ENCODE measurements at regions not wholly inside any gene's neighbourhood (a gene's known extent, or its start where the extent isn't known, plus 50 kb on each side); places are given as distances from the start of the nearest gene placed in this dataset.

- intact Hi-C loops (cut with micrococcal nuclease): no loop called here
- H3K9me3 Mint-ChIP-seq: peaks cover 3% of the 10 kb centered on the region
- no peak overlapping the region for H3K4me3 Mint-ChIP-seq
- POLR2A ChIA-PET: no interaction called here
- ATAC-seq (ENCODE audit: low read depth) (no peak), DNase-seq (no peak)
- H3K36me3 Mint-ChIP-seq (ENCODE audit: low read depth): no peaks in the 10 kb centered on the region
- CTCF ChIA-PET: no interaction called here
- H3K4me1 Mint-ChIP-seq: no peaks in the 10 kb centered on the region
- H3K27me3 Mint-ChIP-seq: peaks cover 6% of the 10 kb centered on the region
- no peak for TF ChIP-seq CTCF (IDR thresholded peaks at IDR 0.05)
- H3K27ac Mint-ChIP-seq: no peak overlapping the region
Measured at GRCh38 chr17:14922411-14922810, 342.7 kb downstream of the PMP22 start.

DNA sequence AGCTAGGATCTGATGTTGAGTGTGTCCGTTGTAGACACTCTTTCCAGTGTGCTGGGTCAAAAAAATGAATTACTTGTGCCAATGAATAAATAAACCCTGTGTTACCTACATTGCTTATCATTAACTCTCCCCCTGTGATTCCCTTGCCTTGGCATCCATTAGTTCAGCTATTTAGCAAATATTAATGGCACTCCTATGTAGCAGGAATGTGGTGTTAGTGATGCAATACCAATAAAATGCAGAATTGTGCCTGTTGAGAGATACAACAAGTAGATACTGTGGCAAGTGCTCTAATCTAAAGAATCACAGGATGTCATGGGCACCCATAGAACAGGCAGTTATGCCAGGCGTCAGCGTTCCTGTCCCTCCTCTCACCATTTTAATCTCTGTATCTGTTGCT lies 343.2 kb downstream of the PMP22 start:
- Mint-ChIP-seq H3K4me1 (no peaks in the 10 kb centered on the region), H3K4me3 (no peak overlapping the region), H3K27ac (no peak overlapping the region), H3K9me3 (peaks cover 3% of the 10 kb centered on the region), H3K36me3 (ENCODE audit: low read depth) (no peaks in the 10 kb centered on the region), H3K27me3 (peaks cover 8% of the 10 kb centered on the region)
- no peak for TF ChIP-seq CTCF (IDR thresholded peaks at IDR 0.05)
- no peak for ATAC-seq (ENCODE audit: low read depth)
- no peak for DNase-seq
- intact Hi-C loops (cut with micrococcal nuclease): no loop called here
- POLR2A ChIA-PET: no interaction called here
- CTCF ChIA-PET: no interaction called here

- H3K36me3 Mint-ChIP-seq (ENCODE audit: low read depth): no peaks in the 10 kb centered on the region
- DNase-seq (no peak), ATAC-seq (ENCODE audit: low read depth) (no peak)
- ChIA-PET POLR2A (no interaction called here), CTCF (no interaction called here)
- no peaks in the 10 kb centered on the region for H3K4me1 Mint-ChIP-seq
- no peak for TF ChIP-seq CTCF (IDR thresholded peaks at IDR 0.05)
- peaks cover 2% of the 10 kb centered on the region for H3K27me3 Mint-ChIP-seq
- no peak overlapping the region for H3K27ac Mint-ChIP-seq
- peaks cover 3% of the 10 kb centered on the region for H3K9me3 Mint-ChIP-seq
- intact Hi-C loops (cut with micrococcal nuclease): no loop called here
- H3K4me3 Mint-ChIP-seq: no peak overlapping the region
Measured at GRCh38 chr17:14919631-14920213, 345.4 kb downstream of the PMP22 start.

DNA sequence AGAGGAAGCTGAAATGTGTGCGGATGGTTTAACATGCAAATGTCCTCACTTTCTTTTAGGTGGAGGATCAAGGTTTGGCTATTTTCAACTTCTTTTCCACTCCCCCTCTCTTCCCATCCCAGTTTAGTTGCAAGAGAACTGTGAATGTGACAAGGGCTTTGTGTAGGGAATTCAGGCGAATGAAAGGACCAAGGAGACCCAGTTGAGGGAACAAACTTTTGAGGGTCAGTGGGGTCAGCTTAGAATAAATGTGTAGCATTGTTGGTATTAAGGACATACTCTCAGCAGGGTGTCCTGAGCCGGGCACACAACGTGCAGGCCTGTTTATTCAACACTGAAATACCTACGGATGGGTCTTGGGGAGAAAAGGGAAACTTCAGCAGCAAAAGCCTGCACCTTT lies 346.0 kb downstream of the PMP22 start:
- no peak for TF ChIP-seq CTCF (IDR thresholded peaks at IDR 0.05)
- DNase-seq (no peak), ATAC-seq (ENCODE audit: low read depth) (no peak)
- Mint-ChIP-seq H3K9me3 (peaks cover 3% of the 10 kb centered on the region), H3K27me3 (peaks cover 2% of the 10 kb centered on the region), H3K36me3 (ENCODE audit: low read depth) (no peaks in the 10 kb centered on the region), H3K27ac (no peak overlapping the region), H3K4me3 (no peak overlapping the region), H3K4me1 (no peaks in the 10 kb centered on the region)
- intact Hi-C loops (cut with micrococcal nuclease): no loop called here
- CTCF ChIA-PET: no interaction called here
- POLR2A ChIA-PET: no interaction called here

DNA sequence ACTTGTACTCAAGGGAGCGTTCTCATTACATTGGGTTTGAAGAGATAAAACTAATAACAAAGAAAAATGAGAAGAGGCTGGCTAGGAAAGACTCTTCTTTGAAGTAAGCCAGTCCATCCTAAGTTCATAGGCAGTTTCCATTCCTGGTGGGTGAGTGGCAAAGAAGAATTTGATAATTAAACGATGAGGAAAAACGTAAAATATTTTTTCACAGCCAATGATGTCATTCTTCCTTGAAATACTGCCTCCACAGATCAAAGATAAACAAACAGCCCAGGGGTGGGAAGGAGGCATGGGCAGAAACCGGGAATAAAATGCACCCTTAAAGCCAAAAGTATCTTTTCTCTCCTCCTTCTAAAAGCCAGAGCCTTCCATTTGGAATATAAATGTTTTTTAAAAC lies 346.6 kb downstream of the PMP22 start:
- TF ChIP-seq CTCF (IDR thresholded peaks at IDR 0.05): no peak
- Mint-ChIP-seq H3K4me1 (no peaks in the 10 kb centered on the region), H3K27ac (no peak overlapping the region), H3K36me3 (ENCODE audit: low read depth) (no peaks in the 10 kb centered on the region), H3K27me3 (peaks cover 2% of the 10 kb centered on the region), H3K4me3 (no peak overlapping the region), H3K9me3 (peaks cover 7% of the 10 kb centered on the region)
- POLR2A ChIA-PET: no interaction called here
- ATAC-seq (ENCODE audit: low read depth) (no peak), DNase-seq (no peak)
- intact Hi-C loops (cut with micrococcal nuclease): no loop called here
- CTCF ChIA-PET: no interaction called here

Data from activated B cell treated with CpG ODN at 0.5 μM for 24 hours (primary cell).